Fibroblast of villous mesenchyme (primary cell): ENCODE measurements at regions not wholly inside any gene's neighbourhood (a gene's known extent, or its start where the extent isn't known, plus 50 kb on each side); places are given as distances from the start of the nearest gene placed in this dataset.

Experiments used
- DNase-seq: peaks from one replicate; pipeline ENCODE4 v3.0.0-alpha.2; 2010; ENCODE audit warnings: low read depth
- H3K4me3 ChIP-seq: 2 replicates; pipeline ENCODE4 v1.5.1; 2011; ENCODE audit warnings: low read depth, mild to moderate bottlenecking, low read length
- TF ChIP-seq, protein P1 (sequence below): IDR thresholded peaks from 2 replicates; pipeline ENCODE4 v1.5.1; 2012; ENCODE audit warnings: low read depth, mild to moderate bottlenecking, low read length; ENCODE audit not compliant: insufficient read depth

- DNase-seq: no peak
- no peak overlapping the region for H3K4me3 ChIP-seq
- TF ChIP-seq, protein P1, sequence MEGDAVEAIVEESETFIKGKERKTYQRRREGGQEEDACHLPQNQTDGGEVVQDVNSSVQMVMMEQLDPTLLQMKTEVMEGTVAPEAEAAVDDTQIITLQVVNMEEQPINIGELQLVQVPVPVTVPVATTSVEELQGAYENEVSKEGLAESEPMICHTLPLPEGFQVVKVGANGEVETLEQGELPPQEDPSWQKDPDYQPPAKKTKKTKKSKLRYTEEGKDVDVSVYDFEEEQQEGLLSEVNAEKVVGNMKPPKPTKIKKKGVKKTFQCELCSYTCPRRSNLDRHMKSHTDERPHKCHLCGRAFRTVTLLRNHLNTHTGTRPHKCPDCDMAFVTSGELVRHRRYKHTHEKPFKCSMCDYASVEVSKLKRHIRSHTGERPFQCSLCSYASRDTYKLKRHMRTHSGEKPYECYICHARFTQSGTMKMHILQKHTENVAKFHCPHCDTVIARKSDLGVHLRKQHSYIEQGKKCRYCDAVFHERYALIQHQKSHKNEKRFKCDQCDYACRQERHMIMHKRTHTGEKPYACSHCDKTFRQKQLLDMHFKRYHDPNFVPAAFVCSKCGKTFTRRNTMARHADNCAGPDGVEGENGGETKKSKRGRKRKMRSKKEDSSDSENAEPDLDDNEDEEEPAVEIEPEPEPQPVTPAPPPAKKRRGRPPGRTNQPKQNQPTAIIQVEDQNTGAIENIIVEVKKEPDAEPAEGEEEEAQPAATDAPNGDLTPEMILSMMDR: no peak
These were observed 246.2 kb downstream of the FOXO1 start for GRCh38 chr13:40420160-40420740.

- TF ChIP-seq, protein P1: no peak
These were observed 243.7 kb downstream of the FOXO1 start for GRCh38 chr13:40422588-40423235.

DNA sequence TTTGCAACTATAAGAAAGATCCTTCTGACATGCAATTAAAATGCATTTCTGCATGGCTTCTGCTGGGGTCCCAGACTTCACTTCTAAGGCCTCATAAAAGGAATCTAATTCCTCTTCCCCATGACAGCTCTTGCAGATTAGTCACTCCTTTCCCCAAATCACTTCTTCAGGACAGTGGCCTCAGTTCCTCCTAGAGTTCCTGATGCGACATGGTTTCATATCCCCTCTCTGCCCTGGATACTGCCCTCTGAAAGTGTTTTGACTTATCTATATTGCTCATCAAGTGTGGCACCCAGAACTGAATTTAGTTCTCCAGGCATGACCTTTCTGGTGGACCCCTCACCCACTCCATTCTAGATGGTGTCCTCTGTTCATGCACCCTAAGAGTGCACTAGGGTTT lies 238.1 kb downstream of the FOXO1 start:
- TF ChIP-seq, protein P1: no peak
- DNase-seq: no peak

More at GRCh38 chr13:40422588-40423235, 243.7 kb downstream of the FOXO1 start:
- DNase-seq: no peak
- H3K4me3 ChIP-seq: no peak overlapping the region

GRCh38 chr13:40429706-40430545 lies 236.5 kb downstream of the FOXO1 start:
- DNase-seq: no peak
- TF ChIP-seq, protein P1: no peak
- H3K4me3 ChIP-seq: no peak overlapping the region

More for the DNA sequence above, 238.1 kb downstream of the FOXO1 start:
- no peak overlapping the region for H3K4me3 ChIP-seq

DNA sequence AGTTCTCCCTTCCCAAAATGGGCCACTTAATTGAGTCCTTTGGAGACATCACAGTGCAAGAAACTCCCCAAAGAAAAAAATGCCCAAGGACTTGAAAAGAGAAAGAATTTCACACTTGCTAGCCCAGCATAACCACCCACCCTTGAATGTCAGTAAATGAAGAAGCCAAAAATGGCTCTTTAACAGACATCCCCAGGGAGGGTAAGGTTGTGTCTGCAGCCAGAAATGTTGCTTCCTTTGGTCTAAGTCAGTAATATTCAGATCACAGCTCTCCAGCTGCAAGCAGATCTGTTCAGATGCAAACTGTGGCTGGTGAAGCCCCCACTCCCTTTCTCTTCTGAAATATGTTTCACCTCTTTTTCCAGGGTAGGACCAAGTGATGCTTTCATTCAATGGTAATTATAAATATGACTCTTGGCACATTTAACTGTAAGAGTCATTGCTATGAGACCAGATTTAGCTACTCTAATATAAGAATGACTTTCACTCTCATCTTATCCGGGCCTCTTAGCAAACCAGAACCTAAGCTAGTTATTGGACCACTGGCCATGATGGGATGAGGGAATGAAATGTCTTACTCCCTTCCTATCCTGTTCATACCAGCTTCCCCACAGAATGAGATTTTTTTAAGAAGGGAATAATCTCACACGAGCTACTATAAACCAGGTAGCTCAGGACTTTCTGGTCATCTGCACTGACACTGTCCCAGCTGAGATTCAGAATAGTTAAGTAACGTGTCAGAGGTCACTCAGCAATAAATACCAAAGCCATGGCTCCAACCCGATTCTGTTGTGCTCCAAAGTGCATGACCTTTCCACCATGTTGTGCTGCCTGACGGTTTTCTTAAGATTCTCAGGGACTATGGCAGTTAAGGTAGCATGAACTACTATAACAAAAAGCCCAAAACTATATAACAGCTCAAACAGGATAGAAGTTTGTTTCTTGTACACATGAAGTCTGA lies 234.1 kb downstream of the FOXO1 start:
- DNase-seq: no peak
- H3K4me3 ChIP-seq: no peak overlapping the region
- TF ChIP-seq, protein P1: no peak

DNA sequence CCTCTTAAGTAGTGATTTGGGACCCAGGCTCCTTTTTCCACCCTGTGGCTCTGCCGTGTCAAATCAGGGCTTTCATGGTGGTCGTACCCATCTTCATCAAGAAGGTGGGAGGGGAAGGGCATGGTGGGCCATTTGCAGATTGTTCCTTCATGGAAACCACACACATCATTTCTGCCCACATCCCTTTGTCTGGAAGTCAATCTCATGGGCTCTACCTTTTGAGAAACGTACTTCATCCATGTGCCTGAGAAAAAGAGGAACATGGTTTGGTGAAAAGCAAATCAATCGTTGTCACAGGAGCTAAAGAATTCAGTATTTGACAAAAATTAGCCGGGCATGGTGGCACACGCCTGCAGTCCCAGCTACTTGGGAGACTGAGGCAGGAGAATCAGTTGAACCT lies 233.4 kb downstream of the FOXO1 start:
- TF ChIP-seq, protein P1: no peak
- H3K4me3 ChIP-seq: no peak overlapping the region
- no peak for DNase-seq
